Hindlimb muscle (tissue), 1 donor: ENCODE measurements at regions not wholly inside any gene's neighbourhood (a gene's known extent, or its start where the extent isn't known, plus 50 kb on each side); places are given as distances from the start of the nearest gene placed in this dataset.
"Not testable (repeated sequence)": the region's sequence is repeated elsewhere in the genome, so short reads cannot be mapped to it uniquely, and the experiment has no call there.

Experiments used
- DNase-seq: peaks from one replicate; pipeline ENCODE4 v3.0.0-alpha.2; 2013

- DNase-seq: no peak
Measured at GRCh38 chr5:28862137-28862859, 1823.9 kb upstream of the CDH9 start.

GRCh38 chr5:28855626-28856025 lies 1817.2 kb upstream of the CDH9 start:
- DNase-seq: no peak

GRCh38 chr5:28850320-28850921 lies 1812.0 kb upstream of the CDH9 start:
- DNase-seq: no peak

- no peak for DNase-seq
Measured at GRCh38 chr5:28831042-28831441, 1792.7 kb upstream of the CDH9 start.

- no peak for DNase-seq
Measured at GRCh38 chr5:28823231-28823630, 1784.8 kb upstream of the CDH9 start.

- no peak for DNase-seq
Measured at GRCh38 chr5:28822071-28822470, 1783.7 kb upstream of the CDH9 start.

GRCh38 chr5:28810751-28811136 lies 1772.4 kb upstream of the CDH9 start:
- no peak for DNase-seq

- DNase-seq: no peak
Measured at GRCh38 chr5:28809811-28810750, 1771.7 kb upstream of the CDH9 start.

- no peak for DNase-seq
Measured at GRCh38 chr5:28808967-28809810, 1770.8 kb upstream of the CDH9 start.

GRCh38 chr5:28807195-28807729 lies 1768.9 kb upstream of the CDH9 start:
- DNase-seq: no peak

GRCh38 chr5:28799035-28799434 lies 1760.6 kb upstream of the CDH9 start:
- not testable (repeated sequence) for DNase-seq

GRCh38 chr5:28788954-28789353 lies 1750.6 kb upstream of the CDH9 start:
- no peak for DNase-seq

GRCh38 chr5:28780083-28780692 lies 1741.8 kb upstream of the CDH9 start:
- no peak for DNase-seq

GRCh38 chr5:28779161-28779754 lies 1740.9 kb upstream of the CDH9 start:
- DNase-seq: peak; percentile 6

- DNase-seq: no peak
Measured at GRCh38 chr5:28770307-28770706, 1731.9 kb upstream of the CDH9 start.

- peak; percentile 15 for DNase-seq
Measured at GRCh38 chr5:28766565-28767158, 1728.3 kb upstream of the CDH9 start.

- no peak for DNase-seq
Measured at GRCh38 chr5:28751396-28751795, 1713.0 kb upstream of the CDH9 start.

GRCh38 chr5:28750251-28750650 lies 1711.9 kb upstream of the CDH9 start:
- DNase-seq: no peak

GRCh38 chr5:28748446-28748845 lies 1710.1 kb upstream of the CDH9 start:
- no peak for DNase-seq

GRCh38 chr5:28743716-28744110 lies 1705.3 kb upstream of the CDH9 start:
- no peak for DNase-seq
